ENCODE measurements at regions not wholly inside any gene's neighbourhood (a gene's known extent, or its start where the extent isn't known, plus 50 kb on each side); places are given as distances from the start of the nearest gene placed in this dataset.

GRCh38 chr12:98355933-98356332 is 159.5 kb upstream of the TMPO start:
- TF ChIP-seq CTCF (IDR thresholded peaks at IDR 0.05) (no peak), POLR2A (IDR thresholded peaks at IDR 0.05) (no peak)

All from Peyer's patch (tissue), 4 donors.